Smooth muscle cell (in vitro differentiated cells): ENCODE measurements at regions not wholly inside any gene's neighbourhood (a gene's known extent, or its start where the extent isn't known, plus 50 kb on each side); places are given as distances from the start of the nearest gene placed in this dataset.

ENCODE experiments used
- DNase-seq: peaks from one replicate; lab custom pipeline; 2025; ENCODE audit not compliant: unreplicated experiment; lab: John Stamatoyannopoulos, UW
- H2AFZ ChIP-seq: fragments of 200-600 bp; sonication (generic); 2 replicates; pipeline ENCODE4 v1.6.0; 2016; ENCODE audit warnings: antibody characterized with exemption, low read depth, mild to moderate bottlenecking
- H3F3A ChIP-seq: fragments of 200-600 bp; sonication (generic); 2 replicates; pipeline ENCODE4 v1.6.0; 2017; ENCODE audit warnings: antibody characterized with exemption, low read depth
- H3K27ac ChIP-seq: fragments of 200-600 bp; sonication (generic); 2 replicates; pipeline ENCODE4 v1.5.1; 2016; ENCODE audit warnings: low read depth, mild to moderate bottlenecking
- H3K27me3 ChIP-seq: fragments of 200-600 bp; sonication (generic); 2 replicates; pipeline ENCODE4 v1.6.1; 2016; ENCODE audit warnings: low read depth, mild to moderate bottlenecking
- H3K36me3 ChIP-seq: fragments of 200-600 bp; sonication (generic); 2 replicates; pipeline ENCODE4 v1.5.1; 2016; ENCODE audit warnings: low read depth
- H3K4me1 ChIP-seq: fragments of 200-600 bp; sonication (generic); 2 replicates; pipeline ENCODE4 v1.5.1; 2016; ENCODE audit warnings: low read depth
- H3K4me2 ChIP-seq: fragments of 200-600 bp; sonication (generic); 2 replicates; pipeline ENCODE4 v1.6.0; 2016; ENCODE audit warnings: mild to moderate bottlenecking
- H3K4me3 ChIP-seq: fragments of 200-600 bp; sonication (generic); 2 replicates; pipeline ENCODE4 v1.5.1; 2016; ENCODE audit warnings: mild to moderate bottlenecking
- H3K79me2 ChIP-seq: fragments of 200-600 bp; sonication (generic); 2 replicates; pipeline ENCODE4 v1.6.0; 2016; ENCODE audit warnings: low read depth, mild to moderate bottlenecking
- H3K9ac ChIP-seq: fragments of 200-600 bp; sonication (generic); 2 replicates; pipeline ENCODE4 v1.6.0; 2016; ENCODE audit warnings: low read depth
- H3K9me3 ChIP-seq: fragments of 200-600 bp; sonication (generic); replicated peaks from 2 replicates; pipeline ENCODE4 v1.5.1; 2016; ENCODE audit warnings: low read depth
- H4K20me1 ChIP-seq: fragments of 200-600 bp; sonication (generic); 2 replicates; pipeline ENCODE4 v1.6.0; 2016; ENCODE audit warnings: low read depth
- WGBS: methylation state at CpG from one replicate; pipeline ENCODE4 v1.1.7; 2016; ENCODE audit warnings: low lambda C conversion rate; 5-methylcytosine and 5-hydroxymethylcytosine counted together
- TF ChIP-seq, protein P1 (sequence below): fragments of 200-600 bp; sonication (generic); IDR thresholded peaks from 2 replicates; pipeline ENCODE4 v1.5.1; 2017; ENCODE audit warnings: borderline replicate concordance, mild to moderate bottlenecking, antibody characterized with exemption; ENCODE audit not compliant: insufficient read depth, poor library complexity, severe bottlenecking

DNA sequence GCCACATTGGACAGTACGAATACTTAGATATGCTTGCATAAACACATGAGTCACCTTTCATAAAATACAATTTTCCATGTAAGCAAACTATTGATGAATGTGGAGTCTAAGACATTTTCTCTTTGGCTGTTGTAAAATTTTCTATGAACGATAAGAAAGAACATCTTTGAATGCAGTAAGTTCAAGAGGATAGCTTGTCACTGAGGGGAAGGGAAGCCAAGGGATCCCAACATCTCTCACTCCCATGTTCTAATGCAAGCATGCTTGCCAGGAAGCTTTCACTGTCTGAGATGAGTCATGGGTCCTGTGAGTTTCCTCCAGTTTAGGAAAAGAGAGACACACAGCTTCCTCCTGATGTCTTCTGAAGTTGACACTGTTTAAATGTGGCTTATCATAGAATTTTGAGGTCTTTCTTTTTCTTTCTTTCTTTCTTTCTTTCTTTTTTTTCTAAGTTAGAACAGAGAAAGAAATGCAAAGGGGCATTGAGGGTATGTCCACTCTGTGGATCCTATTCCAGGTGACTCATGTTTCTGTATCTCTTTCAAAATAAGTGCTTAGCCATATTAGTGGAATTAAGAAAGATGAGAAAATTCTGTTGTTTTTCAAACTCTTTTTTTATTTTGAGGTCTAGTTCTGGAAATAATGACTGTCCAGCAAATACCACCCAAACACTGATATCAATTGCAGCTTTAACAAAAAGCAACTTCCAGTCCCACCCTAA, 146.6 kb downstream of the RDH14 start:
- H2AFZ ChIP-seq, result no peak overlapping the region
- H3K9me3 ChIP-seq, result no peaks in the 10 kb centered on the region
- no peaks in the 10 kb centered on the region for H3K4me1 ChIP-seq
- peak overlapping the region; percentile 75 for H3K27ac ChIP-seq
- peaks cover 3% of the 10 kb centered on the region for H3F3A ChIP-seq
- no peaks in the 10 kb centered on the region for H4K20me1 ChIP-seq
- WGBS, result 46% methylated on average over 2 of the region's 2 CpGs
- no peak overlapping the region for H3K4me3 ChIP-seq
- no peaks in the 10 kb centered on the region for H3K27me3 ChIP-seq
- TF ChIP-seq, protein P1, sequence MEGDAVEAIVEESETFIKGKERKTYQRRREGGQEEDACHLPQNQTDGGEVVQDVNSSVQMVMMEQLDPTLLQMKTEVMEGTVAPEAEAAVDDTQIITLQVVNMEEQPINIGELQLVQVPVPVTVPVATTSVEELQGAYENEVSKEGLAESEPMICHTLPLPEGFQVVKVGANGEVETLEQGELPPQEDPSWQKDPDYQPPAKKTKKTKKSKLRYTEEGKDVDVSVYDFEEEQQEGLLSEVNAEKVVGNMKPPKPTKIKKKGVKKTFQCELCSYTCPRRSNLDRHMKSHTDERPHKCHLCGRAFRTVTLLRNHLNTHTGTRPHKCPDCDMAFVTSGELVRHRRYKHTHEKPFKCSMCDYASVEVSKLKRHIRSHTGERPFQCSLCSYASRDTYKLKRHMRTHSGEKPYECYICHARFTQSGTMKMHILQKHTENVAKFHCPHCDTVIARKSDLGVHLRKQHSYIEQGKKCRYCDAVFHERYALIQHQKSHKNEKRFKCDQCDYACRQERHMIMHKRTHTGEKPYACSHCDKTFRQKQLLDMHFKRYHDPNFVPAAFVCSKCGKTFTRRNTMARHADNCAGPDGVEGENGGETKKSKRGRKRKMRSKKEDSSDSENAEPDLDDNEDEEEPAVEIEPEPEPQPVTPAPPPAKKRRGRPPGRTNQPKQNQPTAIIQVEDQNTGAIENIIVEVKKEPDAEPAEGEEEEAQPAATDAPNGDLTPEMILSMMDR, result no peak
- H3K4me2 ChIP-seq, result peak overlapping the region; percentile 49
- H3K9ac ChIP-seq, result peak overlapping the region; percentile 25
- H3K36me3 ChIP-seq, result no peaks in the 10 kb centered on the region
- no peaks in the 10 kb centered on the region for H3K79me2 ChIP-seq
- DNase-seq, result no peak

DNA sequence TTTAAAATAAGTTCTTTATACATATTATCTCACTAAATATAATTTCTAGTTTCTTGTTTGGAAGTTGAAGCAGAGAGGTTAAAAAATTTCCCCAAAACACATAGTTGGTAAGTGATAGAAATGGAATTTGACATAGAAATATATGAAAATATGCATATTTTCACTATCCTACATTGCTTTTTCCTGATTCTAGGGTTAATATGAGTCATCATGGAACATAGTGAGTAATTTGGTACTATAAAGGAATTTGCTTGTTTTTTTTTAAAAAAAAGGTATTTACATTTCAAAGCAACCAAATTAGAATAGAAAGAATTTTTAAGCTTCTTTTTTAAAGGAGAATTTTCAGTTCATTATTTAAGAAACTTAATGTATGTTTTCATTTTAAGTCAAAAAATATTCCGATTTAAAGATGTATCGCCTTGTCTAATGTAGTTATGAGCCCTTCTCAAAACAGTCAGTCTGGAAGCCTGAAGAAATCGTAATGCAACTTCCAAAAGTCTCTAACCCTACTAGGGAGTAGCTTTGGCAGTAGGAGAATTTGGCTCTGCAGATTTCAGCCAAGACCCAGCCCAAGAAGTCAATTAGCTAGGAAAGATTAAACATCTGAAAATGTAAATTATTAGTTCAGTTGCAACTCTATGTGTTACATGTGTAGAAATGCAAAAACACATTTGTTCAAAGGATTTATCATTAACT, 147.3 kb downstream of the RDH14 start:
- no peaks in the 10 kb centered on the region for H3K27me3 ChIP-seq
- no peak overlapping the region for H2AFZ ChIP-seq
- WGBS, result 82% methylated on average over 3 of the region's 3 CpGs
- no peak for DNase-seq
- peaks cover 3% of the 10 kb centered on the region for H3F3A ChIP-seq
- H3K36me3 ChIP-seq, result no peaks in the 10 kb centered on the region
- no peaks in the 10 kb centered on the region for H3K79me2 ChIP-seq
- peak overlapping the region; percentile 75 for H3K27ac ChIP-seq
- no peaks in the 10 kb centered on the region for H4K20me1 ChIP-seq
- no peak overlapping the region for H3K4me3 ChIP-seq
- TF ChIP-seq, protein P1, result no peak
- peak overlapping the region; percentile 49 for H3K4me2 ChIP-seq
- H3K9me3 ChIP-seq, result no peaks in the 10 kb centered on the region
- no peaks in the 10 kb centered on the region for H3K4me1 ChIP-seq
- H3K9ac ChIP-seq, result peak overlapping the region; percentile 25

DNA sequence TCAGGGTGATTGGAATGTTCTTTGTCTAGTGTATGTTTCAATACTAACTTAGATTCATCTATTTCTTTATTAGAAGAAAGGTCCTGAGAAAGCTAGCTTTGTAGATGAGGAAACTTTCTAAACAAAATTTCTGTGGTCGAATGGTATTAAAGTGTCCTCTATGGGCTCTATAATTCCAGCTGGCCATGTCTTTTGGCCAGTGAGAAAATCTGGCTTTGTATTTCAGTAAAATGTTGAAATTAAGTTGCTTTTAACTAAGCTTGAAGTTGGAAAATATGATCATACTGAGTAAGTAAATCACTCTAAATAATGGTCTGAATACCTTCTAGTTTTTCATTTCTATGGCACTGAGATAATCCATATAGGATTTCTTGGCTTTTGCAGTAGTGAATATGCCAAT, 148.8 kb downstream of the RDH14 start:
- peaks cover 3% of the 10 kb centered on the region for H3F3A ChIP-seq
- H3K9ac ChIP-seq, result no peak overlapping the region
- no peak overlapping the region for H3K4me3 ChIP-seq
- no peak overlapping the region for H3K4me2 ChIP-seq
- H2AFZ ChIP-seq, result no peak overlapping the region
- H3K4me1 ChIP-seq, result no peaks in the 10 kb centered on the region
- H3K27ac ChIP-seq, result no peak overlapping the region
- H3K79me2 ChIP-seq, result no peaks in the 10 kb centered on the region
- TF ChIP-seq, protein P1, result no peak
- H3K36me3 ChIP-seq, result no peaks in the 10 kb centered on the region
- WGBS, result 74% methylated on average over 1 of the region's 1 CpG
- no peak for DNase-seq
- no peaks in the 10 kb centered on the region for H3K27me3 ChIP-seq
- no peaks in the 10 kb centered on the region for H3K9me3 ChIP-seq
- H4K20me1 ChIP-seq, result no peaks in the 10 kb centered on the region
